Heart left ventricle (tissue), 16 donors: ENCODE measurements at regions not wholly inside any gene's neighbourhood (a gene's known extent, or its start where the extent isn't known, plus 50 kb on each side); places are given as distances from the start of the nearest gene placed in this dataset.

ENCODE experiments used
- ATAC-seq, 4 donors: fragments of 200-7000 bp; cut with Tn5 transposase; one replicate each; pipeline ENCODE4 v1.9.1; 2020 to 2022; ENCODE audit warnings: moderate library complexity in 4 of 4, mild to moderate bottlenecking in 3 of 4, moderate number of reproducible peaks in 1 of 4
- DNase-seq, 5 donors: peaks; one replicate each; pipeline ENCODE4 v3.0.0-alpha.2; 2020
- H3K27ac ChIP-seq, 12 donors: fragments of 200-600 bp; sonication (generic) in 4 of 12; one replicate each; pipeline versions ENCODE4 v1.5.0 to v1.8.0; 2016 to 2022; ENCODE audit warnings: mild to moderate bottlenecking in 2 of 12
- H3K27me3 ChIP-seq, 9 donors: fragments of 200-600 bp; sonication (generic) in 2 of 9; one replicate each; pipeline versions ENCODE4 v1.5.1 to v1.8.0; 2016 to 2022; ENCODE audit warnings: mild to moderate bottlenecking in 3 of 9
- H3K36me3 ChIP-seq, 9 donors: fragments of 200-600 bp; sonication (generic) in 2 of 9; one replicate each; pipeline versions ENCODE4 v1.5.0 to v1.8.0; 2018 to 2022; ENCODE audit warnings: mild to moderate bottlenecking in 2 of 9
- H3K4me1 ChIP-seq, 12 donors: fragments of 200-600 bp; sonication (generic) in 4 of 12; one replicate each; pipeline versions ENCODE4 v1.5.0 to v1.8.0; 2016 to 2022; ENCODE audit warnings: mild to moderate bottlenecking in 3 of 12
- H3K4me3 ChIP-seq, 12 donors: fragments of 200-600 bp; sonication (generic) in 4 of 12; one replicate each; pipeline versions ENCODE4 v1.5.0 to v1.8.0; 2017 to 2022; ENCODE audit warnings: mild to moderate bottlenecking in 9 of 12, moderate library complexity in 4 of 12
- H3K9me3 ChIP-seq, 12 donors: fragments of 200-600 bp; sonication (generic) in 4 of 12; one replicate each; pipeline versions ENCODE4 v1.5.0 to v1.8.0; 2016 to 2022; ENCODE audit warnings: mild to moderate bottlenecking in 1 of 12
- POLR2A ChIP-seq, 2 donors: fragments of 450-650 bp; IDR thresholded peaks; one replicate each; pipeline ENCODE4 v1.6.1; 2017; ENCODE audit warnings: antibody characterized with exemption in 2 of 2, mild to moderate bottlenecking in 2 of 2, moderate library complexity in 2 of 2
- WGBS, 4 donors: extraction: QIAGEN DNeasy Blood & Tissue Kit in 2 of 4; methylation state at CpG; one replicate each; pipeline versions ENCODE4 v1.1.5 to v1.1.7; 2013 to 2018; 5-methylcytosine and 5-hydroxymethylcytosine counted together
- intact Hi-C, 10 donors: fragments of 100-400 bp; cut with DNase I; formaldehyde crosslinking; loops; one replicate each; pipeline versions ENCODE4 v1.11.1 to v1.14.2; 2022
- TF ChIP-seq, protein P1 (sequence below), 12 donors: fragments of 200-600 bp; sonication (generic) in 4 of 12; IDR thresholded peaks; one replicate each; pipeline versions ENCODE4 v1.5.0 to v1.8.0; 2018 to 2022; ENCODE audit warnings: antibody characterized with exemption in 12 of 12, mild to moderate bottlenecking in 5 of 12
- donor health status: ischemic (EF 13 %, LVEDD 7.1; RV severe dilation, severe dysfunction).
- donor health status: healthy with polysubstance abuse.
- donor health status: DM: no; HTN: yes; CAD: no.
- donor health status: DM: no; HTN: no; CAD: no.
- donor health status: ischemic (EF 25% LVEDD 6.9; RV normal size, moderate dysfunction).
- donor health status: ischemic (EF 25% LVEDD 5.7; RV mildly dilated, moderate dysfunction).
- donor health status: healthy.
- donor health status: DM: yes; HTN: yes; CAD: no.
- donor health status: ischemic (EF 35%, LVEDD 5.7; RV mildly dilated, moderate dysfunction).
- donor health status: nonischemic (EF 11% LVEDD 7.7; RV severe dilation, severe dysfunction).
- donor health status: DM: yes; HTN: yes; CAD: no.
- donor health status: PGD.
- donor health status: ischemic (EF 29% LVEDD 5.4; RV normal size, mild dysfunction).
- donor health status: nonischemic (EF 23%, LVEDD 6.1; RV moderate dilation, normal function).

DNA sequence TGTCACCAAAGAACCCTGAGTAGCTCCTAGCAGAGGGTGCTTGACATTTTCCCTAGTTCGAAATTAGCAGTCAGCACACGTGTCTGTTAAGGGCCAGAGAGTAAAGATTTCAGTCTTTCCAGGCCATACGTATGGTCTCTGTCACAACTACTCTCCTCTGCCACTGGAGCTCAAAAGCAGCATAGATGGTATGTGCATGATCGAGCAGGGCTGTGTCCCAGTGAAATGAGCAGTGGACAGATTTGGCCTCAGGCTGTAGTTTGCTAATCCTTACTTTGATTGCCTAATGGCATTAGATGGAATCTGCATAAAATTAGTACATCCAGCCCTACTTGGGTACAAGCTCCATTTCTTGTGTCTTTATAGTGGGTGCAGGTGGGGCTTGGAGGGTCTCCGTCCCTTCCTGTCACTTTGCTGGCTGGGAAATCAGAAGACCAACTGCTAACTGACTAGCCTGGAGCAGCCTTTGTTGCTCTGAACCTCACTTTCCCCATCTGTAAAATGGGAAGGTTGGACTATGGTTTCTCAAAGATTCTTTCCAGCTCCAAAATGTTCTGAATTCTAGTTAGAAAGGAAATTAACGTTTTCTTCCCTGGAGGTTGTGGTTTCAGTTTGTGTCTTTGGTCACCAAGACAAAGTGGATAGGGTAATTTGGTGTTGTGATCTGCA, 108.5 kb downstream of the GLI2 start:
- Histone ChIP-seq H3K4me1 (peaks cover 0 to 3% (median 0%) of the 10 kb centered on the region in 12 donors), H3K9me3 (peaks cover 0 to 12% (median 2%) of the 10 kb centered on the region in 12 donors), H3K4me3 (no peak overlapping the region), H3K27ac (no peak overlapping the region), H3K36me3 (no peaks in the 10 kb centered on the region), H3K27me3 (no peaks in the 10 kb centered on the region)
- TF ChIP-seq, protein P1, sequence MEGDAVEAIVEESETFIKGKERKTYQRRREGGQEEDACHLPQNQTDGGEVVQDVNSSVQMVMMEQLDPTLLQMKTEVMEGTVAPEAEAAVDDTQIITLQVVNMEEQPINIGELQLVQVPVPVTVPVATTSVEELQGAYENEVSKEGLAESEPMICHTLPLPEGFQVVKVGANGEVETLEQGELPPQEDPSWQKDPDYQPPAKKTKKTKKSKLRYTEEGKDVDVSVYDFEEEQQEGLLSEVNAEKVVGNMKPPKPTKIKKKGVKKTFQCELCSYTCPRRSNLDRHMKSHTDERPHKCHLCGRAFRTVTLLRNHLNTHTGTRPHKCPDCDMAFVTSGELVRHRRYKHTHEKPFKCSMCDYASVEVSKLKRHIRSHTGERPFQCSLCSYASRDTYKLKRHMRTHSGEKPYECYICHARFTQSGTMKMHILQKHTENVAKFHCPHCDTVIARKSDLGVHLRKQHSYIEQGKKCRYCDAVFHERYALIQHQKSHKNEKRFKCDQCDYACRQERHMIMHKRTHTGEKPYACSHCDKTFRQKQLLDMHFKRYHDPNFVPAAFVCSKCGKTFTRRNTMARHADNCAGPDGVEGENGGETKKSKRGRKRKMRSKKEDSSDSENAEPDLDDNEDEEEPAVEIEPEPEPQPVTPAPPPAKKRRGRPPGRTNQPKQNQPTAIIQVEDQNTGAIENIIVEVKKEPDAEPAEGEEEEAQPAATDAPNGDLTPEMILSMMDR (IDR thresholded peaks at IDR 0.05): no peak
- DNase-seq (no peak), ATAC-seq (no peak)
- intact Hi-C loops: no loop called here
- 79 to 82% (median 79%) methylated on average over 6 of the region's 6 CpGs for WGBS, 4 donors

DNA sequence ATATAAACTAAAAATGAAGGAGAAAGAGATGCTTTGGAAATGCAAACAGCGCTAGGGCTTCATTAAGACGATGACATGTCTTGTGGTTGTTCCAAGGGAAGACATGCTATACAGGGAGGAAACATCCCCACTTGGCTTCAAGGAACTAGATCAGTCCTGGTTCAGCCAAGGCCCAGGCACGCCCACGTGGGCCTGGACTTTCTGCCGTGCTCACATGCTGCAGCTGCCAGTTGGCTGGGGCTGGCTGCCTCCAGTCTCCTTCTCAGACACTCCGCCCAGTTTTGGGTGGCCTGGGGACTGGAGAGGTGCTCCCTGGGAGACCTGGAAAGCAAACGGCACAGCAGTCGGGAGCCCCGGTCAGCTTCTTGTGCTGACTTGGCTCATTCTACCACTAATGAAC, 109.6 kb downstream of the GLI2 start:
- H3K4me1 ChIP-seq: peaks cover 0 to 3% (median 0%) of the 10 kb centered on the region in 12 donors
- intact Hi-C loops: no loop called here
- peaks cover 0 to 23% (median 6%) of the 10 kb centered on the region in 12 donors for H3K9me3 ChIP-seq
- H3K4me3 ChIP-seq: no peak overlapping the region
- TF ChIP-seq, protein P1 (IDR thresholded peaks at IDR 0.05): no peak
- no peak for TF ChIP-seq POLR2A (IDR thresholded peaks at IDR 0.05)
- no peaks in the 10 kb centered on the region for H3K36me3 ChIP-seq
- peak; percentile 32 to 80 (median 73) for DNase-seq
- no peak overlapping the region for H3K27ac ChIP-seq
- 68 to 77% (median 73%) methylated on average over 9 of the region's 9 CpGs for WGBS, 4 donors
- peak; percentile 33 to 84 (median 70) for ATAC-seq
- no peaks in the 10 kb centered on the region for H3K27me3 ChIP-seq

DNA sequence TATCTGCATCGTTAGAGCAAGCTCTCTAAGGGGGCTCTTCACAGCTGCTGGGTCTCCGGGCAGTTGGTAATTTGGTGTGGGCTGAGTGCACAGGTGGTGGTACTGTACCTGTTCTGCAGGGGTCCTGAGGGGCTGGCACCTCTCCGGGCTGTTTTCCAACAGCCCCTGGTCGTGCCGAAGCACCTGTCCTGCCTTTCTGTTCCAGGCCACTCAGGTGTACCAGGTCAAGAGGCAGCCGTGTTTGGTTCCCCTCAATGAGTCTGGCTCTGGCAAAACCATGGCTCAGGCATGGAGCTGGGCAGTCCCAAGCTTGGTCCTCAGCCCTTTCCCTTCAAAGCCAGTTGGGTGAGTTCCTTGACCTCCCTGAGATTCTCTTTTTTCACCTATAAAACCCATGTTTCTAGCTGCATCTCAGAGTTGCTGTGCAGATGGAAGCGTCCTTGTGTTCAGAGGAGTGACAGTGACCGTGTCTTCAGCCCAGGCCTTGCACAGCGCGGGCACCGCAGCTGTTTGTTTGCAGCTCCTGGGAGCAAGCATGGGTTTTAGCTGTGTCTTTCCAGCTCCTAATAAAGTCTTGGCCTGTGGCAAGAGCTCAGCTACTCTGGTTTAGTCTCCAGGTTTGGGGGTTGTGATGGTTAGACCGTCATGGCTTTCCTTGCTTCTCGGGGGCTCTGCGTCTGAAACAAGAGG, 110.9 kb downstream of the GLI2 start:
- WGBS, 4 donors: 89 to 92% (median 90%) methylated on average over 14 of the region's 14 CpGs
- peak in 1 of 5 donors; percentile 8 for DNase-seq
- intact Hi-C loops: no loop called here

More for the DNA sequence above, 110.9 kb downstream of the GLI2 start:
- no peaks in the 10 kb centered on the region for H3K27me3 ChIP-seq
- H3K4me3 ChIP-seq: no peak overlapping the region
- TF ChIP-seq, protein P1 (IDR thresholded peaks at IDR 0.05): no peak
- TF ChIP-seq POLR2A (IDR thresholded peaks at IDR 0.05): no peak
- H3K9me3 ChIP-seq: peaks cover 0 to 27% (median 6%) of the 10 kb centered on the region in 12 donors
- ATAC-seq: no peak
- H3K27ac ChIP-seq: no peak overlapping the region
- H3K36me3 ChIP-seq: no peaks in the 10 kb centered on the region
- peaks cover 0 to 3% (median 0%) of the 10 kb centered on the region in 12 donors for H3K4me1 ChIP-seq
